Epithelial cell of esophagus (primary cell): ENCODE measurements at regions not wholly inside any gene's neighbourhood (a gene's known extent, or its start where the extent isn't known, plus 50 kb on each side); places are given as distances from the start of the nearest gene placed in this dataset.

ENCODE experiments used
- DNase-seq: peaks from one replicate; pipeline ENCODE4 v3.0.0; 2010; ENCODE audit warnings: low read depth
- H3K4me3 ChIP-seq: 2 replicates; pipeline ENCODE4 v1.5.1; 2011; ENCODE audit warnings: mild to moderate bottlenecking, low read length, control low read depth
- TF ChIP-seq, protein P1 (sequence below): IDR thresholded peaks from 2 replicates; pipeline ENCODE4 v1.5.1; 2011; ENCODE audit warnings: low read depth, mild to moderate bottlenecking, low read length, control low read depth, inconsistent platforms; ENCODE audit not compliant: insufficient read depth; ENCODE audit errors: missing control alignments

DNA sequence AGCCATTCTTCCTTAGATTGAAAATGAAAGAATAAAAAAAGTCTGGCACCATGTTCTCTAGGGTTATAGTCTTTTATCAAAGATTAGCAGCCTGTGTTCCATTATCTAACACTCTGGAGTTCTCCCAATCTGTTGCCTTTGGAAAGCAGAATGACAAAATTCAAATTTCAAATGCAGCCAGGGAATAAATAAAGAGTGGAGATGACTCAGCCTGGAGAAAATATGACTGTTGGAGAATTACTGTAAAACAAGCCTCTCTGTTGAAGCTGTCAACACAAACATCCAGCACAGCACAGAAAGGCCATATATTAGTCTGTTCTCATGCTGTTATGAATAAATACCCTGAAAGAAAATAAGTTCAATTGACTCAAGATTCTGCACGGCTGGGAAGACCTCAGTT lies 650.5 kb upstream of the SLC10A2 start:
- H3K4me3 ChIP-seq = no peak overlapping the region
- DNase-seq = no peak
- TF ChIP-seq, protein P1, sequence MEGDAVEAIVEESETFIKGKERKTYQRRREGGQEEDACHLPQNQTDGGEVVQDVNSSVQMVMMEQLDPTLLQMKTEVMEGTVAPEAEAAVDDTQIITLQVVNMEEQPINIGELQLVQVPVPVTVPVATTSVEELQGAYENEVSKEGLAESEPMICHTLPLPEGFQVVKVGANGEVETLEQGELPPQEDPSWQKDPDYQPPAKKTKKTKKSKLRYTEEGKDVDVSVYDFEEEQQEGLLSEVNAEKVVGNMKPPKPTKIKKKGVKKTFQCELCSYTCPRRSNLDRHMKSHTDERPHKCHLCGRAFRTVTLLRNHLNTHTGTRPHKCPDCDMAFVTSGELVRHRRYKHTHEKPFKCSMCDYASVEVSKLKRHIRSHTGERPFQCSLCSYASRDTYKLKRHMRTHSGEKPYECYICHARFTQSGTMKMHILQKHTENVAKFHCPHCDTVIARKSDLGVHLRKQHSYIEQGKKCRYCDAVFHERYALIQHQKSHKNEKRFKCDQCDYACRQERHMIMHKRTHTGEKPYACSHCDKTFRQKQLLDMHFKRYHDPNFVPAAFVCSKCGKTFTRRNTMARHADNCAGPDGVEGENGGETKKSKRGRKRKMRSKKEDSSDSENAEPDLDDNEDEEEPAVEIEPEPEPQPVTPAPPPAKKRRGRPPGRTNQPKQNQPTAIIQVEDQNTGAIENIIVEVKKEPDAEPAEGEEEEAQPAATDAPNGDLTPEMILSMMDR = no peak

- DNase-seq = no peak
- H3K4me3 ChIP-seq = no peak overlapping the region
- TF ChIP-seq, protein P1 = no peak
These were observed 649.1 kb upstream of the SLC10A2 start for GRCh38 chr13:103715335-103715734.

DNA sequence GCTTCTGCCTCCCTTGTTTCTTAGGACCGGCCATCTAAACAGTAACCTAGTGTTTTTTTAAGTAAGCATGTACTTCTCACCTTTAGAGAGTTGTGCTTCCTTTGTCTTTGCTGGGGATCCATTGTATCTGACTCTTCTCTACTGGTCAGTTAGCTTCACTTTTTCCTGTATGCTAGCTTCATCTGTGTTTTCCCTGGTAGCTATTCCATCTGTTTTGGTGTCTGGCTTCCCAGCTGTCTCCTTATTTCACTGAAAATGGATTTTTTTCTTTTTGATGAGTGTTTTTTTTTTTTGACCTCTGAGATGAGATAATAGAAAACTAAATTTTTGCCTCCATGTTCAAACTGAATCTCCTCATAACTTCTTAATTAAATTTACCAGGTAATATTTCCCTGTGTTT lies 637.0 kb upstream of the SLC10A2 start:
- TF ChIP-seq, protein P1 = no peak
- no peak for DNase-seq
- no peak overlapping the region for H3K4me3 ChIP-seq

- H3K4me3 ChIP-seq = no peak overlapping the region
- TF ChIP-seq, protein P1 = no peak
- no peak for DNase-seq
These were observed 631.8 kb upstream of the SLC10A2 start for GRCh38 chr13:103698000-103698399.

GRCh38 chr13:103695320-103695719 lies 629.1 kb upstream of the SLC10A2 start:
- no peak for DNase-seq
- H3K4me3 ChIP-seq = no peak overlapping the region
- TF ChIP-seq, protein P1 = no peak

DNA sequence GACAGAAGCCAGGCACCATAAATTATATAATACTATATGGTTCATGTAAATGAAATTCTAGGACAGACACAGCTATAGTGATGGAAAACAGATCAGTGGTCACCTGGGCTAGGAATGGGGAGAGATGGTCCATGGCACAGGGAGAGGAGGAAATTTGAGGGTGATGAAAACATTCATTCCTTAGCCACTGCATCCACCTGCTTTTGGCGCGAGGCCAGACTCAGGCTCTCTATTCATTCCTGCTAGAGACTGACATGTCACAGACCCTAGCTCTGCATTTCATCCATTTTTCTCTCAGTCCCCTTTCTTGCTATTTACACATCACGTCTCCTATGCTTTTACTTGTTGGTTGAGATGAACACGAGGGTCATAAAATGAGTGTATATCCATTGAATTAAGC lies 628.3 kb upstream of the SLC10A2 start:
- no peak overlapping the region for H3K4me3 ChIP-seq
- DNase-seq = no peak
- TF ChIP-seq, protein P1 = no peak

GRCh38 chr13:103694033-103694432 lies 627.8 kb upstream of the SLC10A2 start:
- no peak for DNase-seq
- TF ChIP-seq, protein P1 = no peak
- H3K4me3 ChIP-seq = no peak overlapping the region
